B cell (primary cell): ENCODE measurements at regions not wholly inside any gene's neighbourhood (a gene's known extent, or its start where the extent isn't known, plus 50 kb on each side); places are given as distances from the start of the nearest gene placed in this dataset.

ENCODE experiments used
- ATAC-seq: fragments of 200-7000 bp; cut with Tn5 transposase; one replicate; pipeline ENCODE4 v1.10.0; 2021; ENCODE audit warnings: low read depth, mild to moderate bottlenecking, moderate number of reproducible peaks, moderate library complexity
- CTCF ChIA-PET: fragments of 350-600 bp; sonication (Branson Sonifier 250); formaldehyde crosslinking; loops from one replicate; lab custom pipeline; 2021; ENCODE audit warnings: antibody characterized with exemption, inconsistent platforms; lab: Charles Lee
- POLR2A ChIA-PET: fragments of 350-600 bp; sonication (Branson Sonifier 250); formaldehyde crosslinking; loops from one replicate; lab custom pipeline; 2021; ENCODE audit warnings: antibody characterized with exemption; lab: Charles Lee
- DNase-seq: peaks from one replicate; pipeline ENCODE4 v3.0.0; 2013
- H2AFZ ChIP-seq: 2 replicates; pipeline ENCODE4 v1.6.1; 2012; ENCODE audit warnings: mild to moderate bottlenecking, low read depth, low read length; ENCODE audit not compliant: insufficient read depth, poor library complexity, severe bottlenecking
- H3K27ac ChIP-seq, 2 donors: 1 replicate in 1 of 2; 2 replicates in 1 of 2; pipeline ENCODE4 v1.5.1; 2012 to 2013; ENCODE audit warnings: low read length in 2 of 2, mild to moderate bottlenecking in 2 of 2, moderate library complexity in 1 of 2
- H3K27me3 ChIP-seq, 4 experiments: fragments of 200-600 bp in 1 of 4; sonication (generic) in 1 of 4; replicated peaks in 1 of 4; 1 replicate in 2 of 4; 2 replicates in 2 of 4; pipeline versions ENCODE4 v1.6.1 to v1.7.0; 2013 to 2016; ENCODE audit warnings: low read length in 3 of 4, mild to moderate bottlenecking in 2 of 4, mixed read lengths in 1 of 4, moderate library complexity in 1 of 4; ENCODE audit not compliant: insufficient read depth in 4 of 4, control insufficient read depth in 3 of 4; ENCODE audit errors: control extremely low read depth in 1 of 4
- H3K36me3 ChIP-seq, 2 experiments: replicated peaks in 1 of 2; 1 replicate in 1 of 2; 2 replicates in 1 of 2; pipeline versions ENCODE4 v1.6.1 to v1.7.1; 2013; ENCODE audit warnings: low read length in 1 of 2; ENCODE audit not compliant: insufficient read depth in 2 of 2, control insufficient read depth in 1 of 2; ENCODE audit errors: control extremely low read depth in 1 of 2, extremely low read depth in 1 of 2
- H3K4me1 ChIP-seq, 2 donors: fragments of 200-600 bp in 1 of 2; sonication (generic) in 1 of 2; 1 replicate in 1 of 2; 2 replicates in 1 of 2; pipeline versions ENCODE4 v1.5.1 to v1.6.1; 2013 to 2017; ENCODE audit warnings: low read length in 2 of 2; ENCODE audit not compliant: control insufficient read depth in 2 of 2, insufficient read depth in 2 of 2
- H3K4me2 ChIP-seq: replicated peaks from 2 replicates; pipeline ENCODE3; 2012; ENCODE audit warnings: mild to moderate bottlenecking, low read depth, low read length; ENCODE audit not compliant: poor library complexity, severe bottlenecking
- H3K4me3 ChIP-seq, 5 experiments: fragments of 200-600 bp in 1 of 5; sonication (generic) in 1 of 5; 1 replicate in 3 of 5; 2 replicates in 2 of 5; pipeline versions ENCODE4 v1.5.1 to v1.7.0; 2011 to 2016; ENCODE audit warnings: low read length in 4 of 5, mild to moderate bottlenecking in 4 of 5, low read depth in 2 of 5, control low read depth in 1 of 5, moderate library complexity in 1 of 5; ENCODE audit not compliant: insufficient read depth in 1 of 5; ENCODE audit errors: control extremely low read depth in 1 of 5, extremely low read depth in 1 of 5
- H3K79me2 ChIP-seq: fragments of 200-600 bp; sonication (generic); one replicate; pipeline ENCODE4 v1.6.0; 2016; ENCODE audit warnings: low read length; ENCODE audit not compliant: control insufficient read depth, insufficient read depth
- H3K9ac ChIP-seq: fragments of 200-600 bp; sonication (generic); 2 replicates; pipeline ENCODE4 v1.6.1; 2017; ENCODE audit warnings: mild to moderate bottlenecking, low read length, moderate library complexity
- H3K9me3 ChIP-seq, 3 donors: one replicate each; pipeline versions ENCODE4 v1.6.1 to v1.7.1; 2013; ENCODE audit warnings: low read length in 2 of 3; ENCODE audit not compliant: control insufficient read depth in 2 of 3, insufficient read depth in 1 of 3; ENCODE audit errors: control extremely low read depth in 1 of 3
- H4K20me1 ChIP-seq: 2 replicates; pipeline ENCODE4 v1.6.0; 2012; ENCODE audit warnings: mild to moderate bottlenecking, low read length; ENCODE audit not compliant: insufficient read depth, control insufficient read depth, poor library complexity, severe bottlenecking
- H3K27ac Mint-ChIP-seq: one replicate; pipeline ENCODE4 v1.8.0; 2021; ENCODE audit warnings: mixed read lengths
- H3K27me3 Mint-ChIP-seq: one replicate; pipeline ENCODE4 v1.8.0; 2021; ENCODE audit warnings: mixed read lengths
- H3K4me1 Mint-ChIP-seq: one replicate; pipeline ENCODE4 v1.8.0; 2021; ENCODE audit warnings: mixed read lengths
- H3K4me3 Mint-ChIP-seq: one replicate; pipeline ENCODE4 v1.8.0; 2021; ENCODE audit warnings: mixed read lengths
- H3K9me3 Mint-ChIP-seq: one replicate; pipeline ENCODE4 v1.8.0; 2022; ENCODE audit warnings: mixed read lengths; ENCODE audit not compliant: insufficient read depth
- EZH2 ChIP-seq: IDR thresholded peaks from 2 replicates; pipeline ENCODE4 v1.6.1; 2012; ENCODE audit warnings: borderline replicate concordance, low read depth, mild to moderate bottlenecking, moderate library complexity, low read length; ENCODE audit not compliant: insufficient read depth, poor library complexity, severe bottlenecking
- WGBS: methylation state at CpG from one replicate; pipeline ENCODE4 v1.1.5; 2013; ENCODE audit warnings: missing lambda C conversion rate; ENCODE audit not compliant: insufficient coverage; 5-methylcytosine and 5-hydroxymethylcytosine counted together
- intact Hi-C: fragments of 100-400 bp; cut with micrococcal nuclease; formaldehyde crosslinking; loops from one replicate; pipeline ENCODE4 v1.10.0; 2022
- TF ChIP-seq, protein P1 (sequence below): fragments of 200-600 bp; IDR thresholded peaks from one replicate; pipeline ENCODE4 v1.8.0; 2022; ENCODE audit warnings: antibody characterized with exemption, mild to moderate bottlenecking

DNA sequence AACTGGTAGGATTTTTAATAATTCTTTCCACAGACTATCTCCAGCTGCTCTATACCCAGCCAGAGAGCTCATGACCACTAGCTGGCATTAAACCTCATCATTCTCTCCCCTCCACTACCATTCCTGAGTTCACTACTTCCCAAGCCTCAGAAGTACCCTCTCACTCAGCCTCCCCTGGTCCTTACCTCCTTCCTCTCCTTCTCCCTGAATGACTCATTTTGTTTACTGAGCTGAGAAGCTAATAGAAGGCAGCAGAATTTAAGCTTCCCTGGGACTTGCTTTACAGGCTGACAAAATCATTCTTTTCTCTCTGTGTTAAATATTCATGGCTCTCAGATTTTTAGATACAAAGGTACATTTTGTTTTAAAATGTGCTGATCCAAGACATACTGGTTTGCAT lies 305.4 kb downstream of the TLR4 start:
- no peaks in the 10 kb centered on the region for H3K27me3 ChIP-seq
- ChIA-PET POLR2A (no interaction called here), CTCF (no interaction called here)
- H3K4me3 Mint-ChIP-seq, result no peak overlapping the region
- H3K4me2 ChIP-seq, result no peak overlapping the region
- no peaks in the 10 kb centered on the region for H3K9me3 Mint-ChIP-seq
- no peaks in the 10 kb centered on the region for H3K4me1 Mint-ChIP-seq
- H4K20me1 ChIP-seq, result no peaks in the 10 kb centered on the region
- H3K27ac Mint-ChIP-seq, result no peak overlapping the region
- no peak overlapping the region for H3K4me3 ChIP-seq
- no peaks in the 10 kb centered on the region for H3K79me2 ChIP-seq
- no peaks in the 10 kb centered on the region for H3K36me3 ChIP-seq
- DNase-seq (no peak), ATAC-seq (no peak)
- no peak overlapping the region for H2AFZ ChIP-seq
- H3K27ac ChIP-seq, result no peak overlapping the region
- intact Hi-C loops, result no loop called here
- TF ChIP-seq EZH2, result no peak
- TF ChIP-seq, protein P1, sequence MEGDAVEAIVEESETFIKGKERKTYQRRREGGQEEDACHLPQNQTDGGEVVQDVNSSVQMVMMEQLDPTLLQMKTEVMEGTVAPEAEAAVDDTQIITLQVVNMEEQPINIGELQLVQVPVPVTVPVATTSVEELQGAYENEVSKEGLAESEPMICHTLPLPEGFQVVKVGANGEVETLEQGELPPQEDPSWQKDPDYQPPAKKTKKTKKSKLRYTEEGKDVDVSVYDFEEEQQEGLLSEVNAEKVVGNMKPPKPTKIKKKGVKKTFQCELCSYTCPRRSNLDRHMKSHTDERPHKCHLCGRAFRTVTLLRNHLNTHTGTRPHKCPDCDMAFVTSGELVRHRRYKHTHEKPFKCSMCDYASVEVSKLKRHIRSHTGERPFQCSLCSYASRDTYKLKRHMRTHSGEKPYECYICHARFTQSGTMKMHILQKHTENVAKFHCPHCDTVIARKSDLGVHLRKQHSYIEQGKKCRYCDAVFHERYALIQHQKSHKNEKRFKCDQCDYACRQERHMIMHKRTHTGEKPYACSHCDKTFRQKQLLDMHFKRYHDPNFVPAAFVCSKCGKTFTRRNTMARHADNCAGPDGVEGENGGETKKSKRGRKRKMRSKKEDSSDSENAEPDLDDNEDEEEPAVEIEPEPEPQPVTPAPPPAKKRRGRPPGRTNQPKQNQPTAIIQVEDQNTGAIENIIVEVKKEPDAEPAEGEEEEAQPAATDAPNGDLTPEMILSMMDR, result no peak
- H3K9me3 ChIP-seq, result no peaks in the 10 kb centered on the region
- no peaks in the 10 kb centered on the region for H3K4me1 ChIP-seq
- peaks cover 3% of the 10 kb centered on the region for H3K27me3 Mint-ChIP-seq
- no peak overlapping the region for H3K9ac ChIP-seq

DNA sequence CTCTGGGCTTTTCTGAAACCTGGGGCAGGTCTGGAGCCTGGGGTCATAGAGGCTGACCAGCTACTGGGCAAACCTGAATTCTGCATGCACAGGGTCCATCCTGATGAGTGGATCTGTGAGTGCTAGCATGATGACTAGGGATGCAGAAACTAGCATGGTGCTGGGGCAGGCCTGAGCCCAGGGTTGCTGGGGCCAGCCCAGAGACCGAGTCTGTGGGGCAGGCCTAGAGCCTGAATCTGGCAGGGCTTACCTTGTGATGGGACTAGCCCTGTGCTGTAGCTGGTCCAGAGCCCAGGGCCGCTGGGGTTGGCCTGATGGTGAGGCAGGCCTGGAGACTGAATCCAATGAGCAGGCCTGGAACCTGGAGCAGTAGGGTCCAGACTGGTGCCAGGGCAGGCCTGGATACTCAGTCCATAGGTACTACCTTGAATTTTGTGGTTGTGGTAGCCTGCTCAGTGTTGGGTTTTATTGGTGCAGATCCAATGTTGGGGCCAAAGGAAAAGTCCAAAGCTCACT lies 313.5 kb downstream of the TLR4 start:
- Histone ChIP-seq H3K4me3 (no peak overlapping the region), H3K79me2 (no peaks in the 10 kb centered on the region), H3K9ac (no peak overlapping the region), H3K4me1 (no peaks in the 10 kb centered on the region), H3K4me2 (no peak overlapping the region), H4K20me1 (no peaks in the 10 kb centered on the region), H3K9me3 (peaks cover 0 to 15% (median 0%) of the 10 kb centered on the region in 3 donors), H3K27ac (no peak overlapping the region), H3K36me3 (no peaks in the 10 kb centered on the region), H2AFZ (no peak overlapping the region), H3K27me3 (no peaks in the 10 kb centered on the region)
- no peak overlapping the region for H3K27ac Mint-ChIP-seq
- no peaks in the 10 kb centered on the region for H3K4me1 Mint-ChIP-seq
- H3K27me3 Mint-ChIP-seq, result peaks cover 3% of the 10 kb centered on the region
- no peak for ATAC-seq
- CTCF ChIA-PET, result no interaction called here
- intact Hi-C loops, result no loop called here
- POLR2A ChIA-PET, result no interaction called here
- H3K4me3 Mint-ChIP-seq, result no peak overlapping the region
- no peak for DNase-seq
- TF ChIP-seq, protein P1, result no peak
- no peak for TF ChIP-seq EZH2
- WGBS, result 64% methylated on average over 2 of the region's 2 CpGs
- H3K9me3 Mint-ChIP-seq, result peaks cover 4% of the 10 kb centered on the region
